Body of pancreas (tissue), 4 donors: ENCODE measurements at regions not wholly inside any gene's neighbourhood (a gene's known extent, or its start where the extent isn't known, plus 50 kb on each side); places are given as distances from the start of the nearest gene placed in this dataset.

ENCODE experiments used
- CTCF ChIP-seq, 7 experiments: fragments of 450-650 bp in 4 of 7; fragments of 200-600 bp in 3 of 7; sonication (generic) in 3 of 7; IDR thresholded peaks; one replicate each; pipeline ENCODE4 v1.5.1; 2016 to 2019; ENCODE audit warnings: antibody characterized with exemption in 7 of 7
- POLR2A ChIP-seq, 3 donors: fragments of 450-650 bp; IDR thresholded peaks; one replicate each; pipeline ENCODE4 v1.6.1; 2016; ENCODE audit warnings: antibody characterized with exemption in 3 of 3, mild to moderate bottlenecking in 2 of 3

GRCh38 chr5:51821697-51822096, 438.4 kb downstream of the ISL1 start:
- TF ChIP-seq CTCF (IDR thresholded peaks at IDR 0.05) (no peak), POLR2A (IDR thresholded peaks at IDR 0.05) (no peak)
